ENCODE measurements at regions not wholly inside any gene's neighbourhood (a gene's known extent, or its start where the extent isn't known, plus 50 kb on each side); places are given as distances from the start of the nearest gene placed in this dataset.
"Not testable (repeated sequence)": the region's sequence is repeated elsewhere in the genome, so short reads cannot be mapped to it uniquely, and the experiment has no call there.

- H3K9me3 ChIP-seq (ENCODE audit: control insufficient read depth in 2 of 2, insufficient read depth in 1 of 2, low read length in 1 of 2), result peaks cover 0 to 12% of the 10 kb centered on the region in 2 donors
- 90% methylated on average over 1 of the region's 1 CpG for WGBS
- DNase-seq (ENCODE audit: low read depth in 6 of 9, low spot score in 9 of 9), result no peak
- H3K36me3 ChIP-seq (ENCODE audit: control insufficient read depth in 2 of 2, insufficient read depth in 2 of 2, low read length in 1 of 2), result no peaks in the 10 kb centered on the region
- no peaks in the 10 kb centered on the region for H3K4me1 ChIP-seq (ENCODE audit: control insufficient read depth in 2 of 2, insufficient read depth in 2 of 2, low read length in 2 of 2)
- H3K4me3 ChIP-seq (ENCODE audit: low read length in 2 of 2), result no peak overlapping the region
- H3K27ac ChIP-seq (ENCODE audit: low read depth in 1 of 2, low read length in 1 of 2), result no peak overlapping the region
- H3K27me3 ChIP-seq (ENCODE audit: control insufficient read depth in 2 of 2, insufficient read depth in 1 of 2, low read length in 1 of 2), result no peaks in the 10 kb centered on the region
Observed at GRCh38 chr7:91750091-91750490, 130.4 kb downstream of the MTERF1 start.

- H3K4me3 ChIP-seq (ENCODE audit: low read length in 2 of 2), result no peak overlapping the region
- no peak overlapping the region for H3K27ac ChIP-seq (ENCODE audit: low read depth in 1 of 2, low read length in 1 of 2)
- H3K9me3 ChIP-seq (ENCODE audit: control insufficient read depth in 2 of 2, insufficient read depth in 1 of 2, low read length in 1 of 2), result peaks cover 0 to 10% of the 10 kb centered on the region in 2 donors
- DNase-seq (ENCODE audit: low read depth in 6 of 9, low spot score in 9 of 9), result no peak
- 68% methylated on average over 1 of the region's 1 CpG for WGBS
- H3K27me3 ChIP-seq (ENCODE audit: control insufficient read depth in 2 of 2, insufficient read depth in 1 of 2, low read length in 1 of 2), result no peaks in the 10 kb centered on the region
- no peaks in the 10 kb centered on the region for H3K36me3 ChIP-seq (ENCODE audit: control insufficient read depth in 2 of 2, insufficient read depth in 2 of 2, low read length in 1 of 2)
- no peaks in the 10 kb centered on the region for H3K4me1 ChIP-seq (ENCODE audit: control insufficient read depth in 2 of 2, insufficient read depth in 2 of 2, low read length in 2 of 2)
Observed at GRCh38 chr7:91752102-91752501, 128.4 kb downstream of the MTERF1 start.

- H3K27ac ChIP-seq (ENCODE audit: low read depth in 1 of 2, low read length in 1 of 2); H3K9me3 ChIP-seq (ENCODE audit: control insufficient read depth in 2 of 2, insufficient read depth in 1 of 2, low read length in 1 of 2); H3K36me3 ChIP-seq (ENCODE audit: control insufficient read depth in 2 of 2, insufficient read depth in 2 of 2, low read length in 1 of 2); H3K4me3 ChIP-seq (ENCODE audit: low read length in 2 of 2); H3K27me3 ChIP-seq (ENCODE audit: control insufficient read depth in 2 of 2, insufficient read depth in 1 of 2, low read length in 1 of 2); DNase-seq (ENCODE audit: low read depth in 6 of 9, low spot score in 9 of 9); H3K4me1 ChIP-seq (ENCODE audit: control insufficient read depth in 2 of 2, insufficient read depth in 2 of 2, low read length in 2 of 2): not testable (repeated sequence)
- WGBS, result 94% methylated on average over 1 of the region's 1 CpG
Observed at GRCh38 chr7:91754280-91754679, 126.2 kb downstream of the MTERF1 start.

- not testable (repeated sequence) for H3K27ac ChIP-seq (ENCODE audit: low read depth in 1 of 2, low read length in 1 of 2); H3K36me3 ChIP-seq (ENCODE audit: control insufficient read depth in 2 of 2, insufficient read depth in 2 of 2, low read length in 1 of 2); H3K4me3 ChIP-seq (ENCODE audit: low read length in 2 of 2); H3K4me1 ChIP-seq (ENCODE audit: control insufficient read depth in 2 of 2, insufficient read depth in 2 of 2, low read length in 2 of 2); H3K27me3 ChIP-seq (ENCODE audit: control insufficient read depth in 2 of 2, insufficient read depth in 1 of 2, low read length in 1 of 2); DNase-seq (ENCODE audit: low read depth in 6 of 9, low spot score in 9 of 9)
- H3K9me3 ChIP-seq (ENCODE audit: control insufficient read depth in 2 of 2, insufficient read depth in 1 of 2, low read length in 1 of 2), result peaks cover 0 to 10% of the 10 kb centered on the region in 2 donors
Observed at GRCh38 chr7:91755121-91755520, 125.4 kb downstream of the MTERF1 start.

GRCh38 chr7:91759205-91759863, 121.2 kb downstream of the MTERF1 start:
- H3K9me3 ChIP-seq (ENCODE audit: control insufficient read depth in 2 of 2, insufficient read depth in 1 of 2, low read length in 1 of 2), result peaks cover 0 to 7% of the 10 kb centered on the region in 2 donors
- H3K27ac ChIP-seq (ENCODE audit: low read depth in 1 of 2, low read length in 1 of 2), result no peak overlapping the region
- H3K4me3 ChIP-seq (ENCODE audit: low read length in 2 of 2), result no peak overlapping the region
- H3K4me1 ChIP-seq (ENCODE audit: control insufficient read depth in 2 of 2, insufficient read depth in 2 of 2, low read length in 2 of 2), result no peaks in the 10 kb centered on the region
- no peaks in the 10 kb centered on the region for H3K27me3 ChIP-seq (ENCODE audit: control insufficient read depth in 2 of 2, insufficient read depth in 1 of 2, low read length in 1 of 2)
- no peaks in the 10 kb centered on the region for H3K36me3 ChIP-seq (ENCODE audit: control insufficient read depth in 2 of 2, insufficient read depth in 2 of 2, low read length in 1 of 2)
- no peak for DNase-seq (ENCODE audit: low read depth in 6 of 9, low spot score in 9 of 9)
- WGBS, result 73% methylated on average over 4 of the region's 4 CpGs

GRCh38 chr7:91767820-91768219, 112.7 kb downstream of the MTERF1 start:
- 93% methylated on average over 10 of the region's 10 CpGs for WGBS
- Histone ChIP-seq H3K9me3 (ENCODE audit: control insufficient read depth in 2 of 2, insufficient read depth in 1 of 2, low read length in 1 of 2) (no peaks in the 10 kb centered on the region), H3K27me3 (ENCODE audit: control insufficient read depth in 2 of 2, insufficient read depth in 1 of 2, low read length in 1 of 2) (no peaks in the 10 kb centered on the region), H3K4me1 (ENCODE audit: control insufficient read depth in 2 of 2, insufficient read depth in 2 of 2, low read length in 2 of 2) (no peaks in the 10 kb centered on the region), H3K36me3 (ENCODE audit: control insufficient read depth in 2 of 2, insufficient read depth in 2 of 2, low read length in 1 of 2) (no peaks in the 10 kb centered on the region), H3K27ac (ENCODE audit: low read depth in 1 of 2, low read length in 1 of 2) (no peak overlapping the region), H3K4me3 (ENCODE audit: low read length in 2 of 2) (no peak overlapping the region)
- no peak for DNase-seq (ENCODE audit: low read depth in 6 of 9, low spot score in 9 of 9)

GRCh38 chr7:91771394-91771793, 109.1 kb downstream of the MTERF1 start:
- Histone ChIP-seq H3K9me3 (ENCODE audit: control insufficient read depth in 2 of 2, insufficient read depth in 1 of 2, low read length in 1 of 2) (no peaks in the 10 kb centered on the region), H3K4me3 (ENCODE audit: low read length in 2 of 2) (no peak overlapping the region), H3K4me1 (ENCODE audit: control insufficient read depth in 2 of 2, insufficient read depth in 2 of 2, low read length in 2 of 2) (no peaks in the 10 kb centered on the region), H3K27me3 (ENCODE audit: control insufficient read depth in 2 of 2, insufficient read depth in 1 of 2, low read length in 1 of 2) (no peaks in the 10 kb centered on the region), H3K27ac (ENCODE audit: low read depth in 1 of 2, low read length in 1 of 2) (no peak overlapping the region), H3K36me3 (ENCODE audit: control insufficient read depth in 2 of 2, insufficient read depth in 2 of 2, low read length in 1 of 2) (no peaks in the 10 kb centered on the region)
- WGBS, result 88% methylated on average over 1 of the region's 1 CpG
- DNase-seq (ENCODE audit: low read depth in 6 of 9, low spot score in 9 of 9), result no peak

GRCh38 chr7:91771921-91772815, 108.3 kb downstream of the MTERF1 start:
- Histone ChIP-seq H3K4me1 (ENCODE audit: control insufficient read depth in 2 of 2, insufficient read depth in 2 of 2, low read length in 2 of 2) (no peaks in the 10 kb centered on the region), H3K9me3 (ENCODE audit: control insufficient read depth in 2 of 2, insufficient read depth in 1 of 2, low read length in 1 of 2) (no peaks in the 10 kb centered on the region), H3K27ac (ENCODE audit: low read depth in 1 of 2, low read length in 1 of 2) (no peak overlapping the region), H3K36me3 (ENCODE audit: control insufficient read depth in 2 of 2, insufficient read depth in 2 of 2, low read length in 1 of 2) (no peaks in the 10 kb centered on the region), H3K27me3 (ENCODE audit: control insufficient read depth in 2 of 2, insufficient read depth in 1 of 2, low read length in 1 of 2) (no peaks in the 10 kb centered on the region), H3K4me3 (ENCODE audit: low read length in 2 of 2) (no peak overlapping the region)
- 91% methylated on average over 4 of the region's 4 CpGs for WGBS
- DNase-seq (ENCODE audit: low read depth in 6 of 9, low spot score in 9 of 9), result no peak

GRCh38 chr7:91776171-91776570, 104.3 kb downstream of the MTERF1 start:
- WGBS, result 94% methylated on average over 2 of the region's 2 CpGs

More at GRCh38 chr7:91776171-91776570, 104.3 kb downstream of the MTERF1 start:
- H3K9me3 ChIP-seq (ENCODE audit: control insufficient read depth in 2 of 2, insufficient read depth in 1 of 2, low read length in 1 of 2), result no peaks in the 10 kb centered on the region
- H3K27me3 ChIP-seq (ENCODE audit: control insufficient read depth in 2 of 2, insufficient read depth in 1 of 2, low read length in 1 of 2), result no peaks in the 10 kb centered on the region
- H3K36me3 ChIP-seq (ENCODE audit: control insufficient read depth in 2 of 2, insufficient read depth in 2 of 2, low read length in 1 of 2), result no peaks in the 10 kb centered on the region
- H3K4me3 ChIP-seq (ENCODE audit: low read length in 2 of 2), result no peak overlapping the region
- H3K27ac ChIP-seq (ENCODE audit: low read depth in 1 of 2, low read length in 1 of 2), result no peak overlapping the region
- DNase-seq (ENCODE audit: low read depth in 6 of 9, low spot score in 9 of 9), result no peak
- no peaks in the 10 kb centered on the region for H3K4me1 ChIP-seq (ENCODE audit: control insufficient read depth in 2 of 2, insufficient read depth in 2 of 2, low read length in 2 of 2)

All from thymus (tissue), 11 donors.